ENCODE measurements at regions not wholly inside any gene's neighbourhood (a gene's known extent, or its start where the extent isn't known, plus 50 kb on each side); places are given as distances from the start of the nearest gene placed in this dataset.

- intact Hi-C loops (cut with micrococcal nuclease) = loop anchor here (5.0 kb wide), 1 partner anchor 177 kb away; the partner anchor contains the start of gene CUL4B
- H3K36me3 ChIP-seq (ENCODE audit: control insufficient read depth in 2 of 2, extremely low read depth in 1 of 2, insufficient read depth in 2 of 2, low read length in 2 of 2) = no peaks in the 10 kb centered on the region
These were observed 109.4 kb upstream of the C1GALT1C1 start for GRCh38 chrX:120739300-120739699.

More at GRCh38 chrX:120739300-120739699, 109.4 kb upstream of the C1GALT1C1 start:
- Histone ChIP-seq H3K4me2 (ENCODE audit: insufficient read depth, low read length) (no peak overlapping the region), H3K27me3 (ENCODE audit: control insufficient read depth in 2 of 2, insufficient read depth in 2 of 2, low read length in 2 of 2) (no peaks in the 10 kb centered on the region), H3K27ac (ENCODE audit: insufficient read depth, low read depth, low read length) (no peak overlapping the region), H3K9ac (replicated peaks; ENCODE audit: extremely low read depth, insufficient read depth, low read length) (no peak overlapping the region), H2AFZ (ENCODE audit: low read depth, low read length) (no peak overlapping the region), H3K79me2 (ENCODE audit: control insufficient read depth, insufficient read depth, low read length) (no peaks in the 10 kb centered on the region), H3K9me1 (replicated peaks; ENCODE audit: control insufficient read depth, extremely low read depth, insufficient read depth, low read length) (no peaks in the 10 kb centered on the region), H3K4me3 (replicated peaks in 1 of 3; ENCODE audit: insufficient read depth in 1 of 3, low read depth in 1 of 3, low read length in 3 of 3) (no peak overlapping the region), H3K9me3 (replicated peaks; ENCODE audit: control insufficient read depth, insufficient read depth, low read length) (no peaks in the 10 kb centered on the region), H3K4me1 (ENCODE audit: control insufficient read depth, extremely low read depth, insufficient read depth, low read length) (peaks cover 28% of the 10 kb centered on the region), H4K20me1 (replicated peaks; ENCODE audit: control insufficient read depth, extremely low read depth, insufficient read depth, low read length) (no peaks in the 10 kb centered on the region)
- BruUV-seq (replicated peaks) = no TSS peak
- dilution Hi-C loops (cut with MboI; ENCODE audit: extremely low pct_ligation_motif_present, low sequenced_read_pairs) = no loop called here
- POLR2A ChIA-PET = no interaction called here
- FAIRE-seq = no peak
- CTCF ChIA-PET = no interaction called here
- no peak for DNase-seq (ENCODE audit: low read depth, low spot score)
- no peak for TF ChIP-seq EZH2 (IDR thresholded peaks at IDR 0.05; ENCODE audit: borderline replicate concordance, low read depth, low read length, severe bottlenecking)
- no peak for TF ChIP-seq GATA2 (IDR thresholded peaks at IDR 0.05; ENCODE audit: insufficient read depth, insufficient read length, low read depth, low read length)
- no peak for TF ChIP-seq JUN (IDR thresholded peaks at IDR 0.05; ENCODE audit: borderline replicate concordance, insufficient read depth, insufficient read length, low read depth)
- no peak for TF ChIP-seq FOS (IDR thresholded peaks at IDR 0.05; ENCODE audit: borderline replicate concordance, insufficient read depth, low read length)
- TF ChIP-seq MAX (IDR thresholded peaks at IDR 0.05; ENCODE audit: insufficient read depth, insufficient read length) = no peak
- no peak for TF ChIP-seq CTCF (IDR thresholded peaks at IDR 0.05; ENCODE audit: extremely low read depth in 1 of 2, insufficient read depth in 1 of 2, low read depth in 1 of 2, low read length in 2 of 2)
